Keratinocyte (primary cell): ENCODE measurements at regions not wholly inside any gene's neighbourhood (a gene's known extent, or its start where the extent isn't known, plus 50 kb on each side); places are given as distances from the start of the nearest gene placed in this dataset.

Source experiments
- DNase-seq: peaks from one replicate; pipeline ENCODE4 v3.0.0-alpha.2; 2011; ENCODE audit warnings: low read depth, missing footprints, low spot score
- FAIRE-seq: peaks from 2 replicates; lab custom pipeline; 2011; peaks lifted over from hg19 to GRCh38; lab: Jason Lieb, UNC
- H2AFZ ChIP-seq: 2 replicates; pipeline ENCODE4 v1.6.0; 2012; ENCODE audit warnings: low read length, control low read depth, inconsistent platforms; ENCODE audit not compliant: control insufficient read depth
- H3K27ac ChIP-seq: 2 replicates; pipeline ENCODE4 v1.5.1; 2011; ENCODE audit warnings: low read length; ENCODE audit not compliant: control insufficient read depth, insufficient read depth
- H3K27me3 ChIP-seq: 3 replicates; pipeline ENCODE4 v1.6.0; 2011; ENCODE audit warnings: low read length; ENCODE audit not compliant: control insufficient read depth, insufficient read depth; ENCODE audit errors: extremely low read depth
- H3K36me3 ChIP-seq, 2 experiments: 2 replicates in 1 of 2; 3 replicates in 1 of 2; pipeline ENCODE4 v1.5.1; 2011; ENCODE audit warnings: low read length in 2 of 2, mild to moderate bottlenecking in 1 of 2; ENCODE audit not compliant: control insufficient read depth in 2 of 2, insufficient read depth in 2 of 2; ENCODE audit errors: extremely low read depth in 1 of 2
- H3K4me1 ChIP-seq: 3 replicates; pipeline ENCODE4 v1.5.1; 2011; ENCODE audit warnings: low read length; ENCODE audit not compliant: control insufficient read depth, insufficient read depth; ENCODE audit errors: extremely low read depth
- H3K4me2 ChIP-seq: 3 replicates; pipeline ENCODE4 v1.6.0; 2011; ENCODE audit warnings: low read depth, low read length; ENCODE audit not compliant: control insufficient read depth, insufficient read depth; ENCODE audit errors: extremely low read depth
- H3K4me3 ChIP-seq, 3 experiments: fragments of 200-600 bp in 1 of 3; sonication (generic) in 1 of 3; 2 replicates in 2 of 3; 3 replicates in 1 of 3; pipeline ENCODE4 v1.5.1; 2011 to 2016; ENCODE audit warnings: low read length in 3 of 3, mild to moderate bottlenecking in 3 of 3, control low read depth in 2 of 3, inconsistent platforms in 1 of 3, low read depth in 1 of 3, mixed read lengths in 1 of 3, mixed run types in 1 of 3, moderate library complexity in 1 of 3; ENCODE audit not compliant: control insufficient read depth in 2 of 3, insufficient read depth in 2 of 3; ENCODE audit errors: extremely low read depth in 1 of 3
- H3K79me2 ChIP-seq: 2 replicates; pipeline ENCODE4 v1.6.0; 2012; ENCODE audit warnings: low read length; ENCODE audit not compliant: control insufficient read depth, insufficient read depth
- H3K9ac ChIP-seq: 3 replicates; pipeline ENCODE4 v1.6.0; 2011; ENCODE audit warnings: low read length; ENCODE audit not compliant: control insufficient read depth, insufficient read depth; ENCODE audit errors: extremely low read depth
- H3K9me1 ChIP-seq: 3 replicates; pipeline ENCODE4 v1.6.0; 2011; ENCODE audit warnings: low read length; ENCODE audit not compliant: control insufficient read depth, insufficient read depth; ENCODE audit errors: extremely low read depth
- H3K9me3 ChIP-seq: 2 replicates; pipeline ENCODE4 v1.5.1; 2012; ENCODE audit warnings: low read depth, low read length; ENCODE audit not compliant: control insufficient read depth
- H4K20me1 ChIP-seq: 3 replicates; pipeline ENCODE4 v1.6.0; 2011; ENCODE audit warnings: low read length; ENCODE audit not compliant: control insufficient read depth, insufficient read depth; ENCODE audit errors: extremely low read depth
- EZH2 ChIP-seq: IDR thresholded peaks from one replicate; pipeline ENCODE4 v1.6.1; 2012; ENCODE audit warnings: inconsistent platforms, mild to moderate bottlenecking, low read length, moderate library complexity
- dilution Hi-C: fragments of 300-500 bp; cut with MboI; formaldehyde crosslinking; loops from one replicate; pipeline ENCODE4 v1.7.0; 2020; ENCODE audit warnings: low sequenced_read_pairs; ENCODE audit not compliant: extremely low pct_ligation_motif_present
- TF ChIP-seq, protein P1 (sequence below), 3 experiments: IDR thresholded peaks in 1 of 3; conservative IDR thresholded peaks in 1 of 3; optimal IDR thresholded peaks in 1 of 3; 2 replicates in 2 of 3; 3 replicates in 1 of 3; pipeline versions ENCODE3 to v1.5.1; 2011; ENCODE audit warnings: low read length in 3 of 3, mild to moderate bottlenecking in 3 of 3, moderate library complexity in 2 of 3, control low read depth in 1 of 3, inconsistent platforms in 1 of 3; ENCODE audit not compliant: insufficient read depth in 2 of 3; ENCODE audit errors: extremely low read depth in 1 of 3

DNA sequence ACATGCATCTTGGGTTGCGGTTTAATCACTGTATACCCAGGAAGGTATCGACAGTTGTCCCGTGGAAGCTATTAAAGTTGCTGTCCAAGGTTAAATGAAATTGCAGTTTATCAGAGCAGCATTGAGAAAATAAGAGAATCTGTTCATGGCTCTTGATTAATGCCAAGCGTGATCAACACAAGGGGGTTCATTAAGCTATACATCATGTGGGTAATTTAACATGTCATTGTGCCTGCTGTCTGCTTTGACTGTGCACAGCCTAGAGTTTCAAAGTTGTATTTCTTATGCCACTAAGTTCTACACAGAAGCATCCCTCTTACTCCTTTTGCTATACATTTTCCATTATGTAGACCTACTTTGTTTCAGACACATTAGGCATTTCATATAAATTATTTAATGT lies 74.8 kb upstream of the SP8 start:
- Histone ChIP-seq H3K4me1 (no peaks in the 10 kb centered on the region), H3K9me1 (no peaks in the 10 kb centered on the region), H4K20me1 (no peaks in the 10 kb centered on the region), H3K79me2 (no peaks in the 10 kb centered on the region), H3K27ac (no peak overlapping the region), H3K9ac (no peak overlapping the region), H3K36me3 (no peaks in the 10 kb centered on the region), H3K4me2 (no peak overlapping the region), H3K4me3 (no peak overlapping the region), H3K9me3 (no peaks in the 10 kb centered on the region), H3K27me3 (no peaks in the 10 kb centered on the region), H2AFZ (no peak overlapping the region)
- dilution Hi-C loops: no loop called here
- DNase-seq (no peak), FAIRE-seq (no peak)
- no peak for TF ChIP-seq EZH2
- TF ChIP-seq, protein P1, sequence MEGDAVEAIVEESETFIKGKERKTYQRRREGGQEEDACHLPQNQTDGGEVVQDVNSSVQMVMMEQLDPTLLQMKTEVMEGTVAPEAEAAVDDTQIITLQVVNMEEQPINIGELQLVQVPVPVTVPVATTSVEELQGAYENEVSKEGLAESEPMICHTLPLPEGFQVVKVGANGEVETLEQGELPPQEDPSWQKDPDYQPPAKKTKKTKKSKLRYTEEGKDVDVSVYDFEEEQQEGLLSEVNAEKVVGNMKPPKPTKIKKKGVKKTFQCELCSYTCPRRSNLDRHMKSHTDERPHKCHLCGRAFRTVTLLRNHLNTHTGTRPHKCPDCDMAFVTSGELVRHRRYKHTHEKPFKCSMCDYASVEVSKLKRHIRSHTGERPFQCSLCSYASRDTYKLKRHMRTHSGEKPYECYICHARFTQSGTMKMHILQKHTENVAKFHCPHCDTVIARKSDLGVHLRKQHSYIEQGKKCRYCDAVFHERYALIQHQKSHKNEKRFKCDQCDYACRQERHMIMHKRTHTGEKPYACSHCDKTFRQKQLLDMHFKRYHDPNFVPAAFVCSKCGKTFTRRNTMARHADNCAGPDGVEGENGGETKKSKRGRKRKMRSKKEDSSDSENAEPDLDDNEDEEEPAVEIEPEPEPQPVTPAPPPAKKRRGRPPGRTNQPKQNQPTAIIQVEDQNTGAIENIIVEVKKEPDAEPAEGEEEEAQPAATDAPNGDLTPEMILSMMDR (optimal IDR thresholded peaks at IDR 0.05 in 1 of 3, IDR thresholded peaks at IDR 0.05 in 1 of 3, conservative IDR thresholded peaks at IDR 0.05 in 1 of 3; ENCODE audit: extremely low read depth in 1 of 3, insufficient read depth in 2 of 3, low read length in 3 of 3): no peak

DNA sequence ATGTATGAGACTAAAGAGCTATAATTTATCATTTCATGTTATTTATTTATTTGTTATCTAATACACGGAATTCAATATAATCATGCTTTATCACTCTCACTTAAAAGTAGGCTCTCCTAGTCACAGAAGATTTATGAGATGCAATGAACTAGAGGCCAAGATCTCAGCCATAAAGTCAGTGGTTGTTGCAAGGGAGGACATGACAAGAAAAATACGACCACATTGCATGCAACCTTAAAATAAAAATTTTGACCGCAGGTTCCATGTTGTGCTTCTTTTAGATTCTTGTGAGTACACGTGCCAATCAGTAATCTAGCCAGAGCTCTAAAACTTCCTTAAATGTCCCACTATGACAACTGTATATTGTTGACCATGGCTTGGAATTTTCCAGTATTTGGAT lies 75.9 kb upstream of the SP8 start:
- no peaks in the 10 kb centered on the region for H3K4me1 ChIP-seq
- no peaks in the 10 kb centered on the region for H3K9me3 ChIP-seq
- H3K4me3 ChIP-seq: no peak overlapping the region
- dilution Hi-C loops: no loop called here
- no peaks in the 10 kb centered on the region for H3K27me3 ChIP-seq
- H4K20me1 ChIP-seq: no peaks in the 10 kb centered on the region
- H2AFZ ChIP-seq: no peak overlapping the region
- TF ChIP-seq, protein P1 (optimal IDR thresholded peaks at IDR 0.05 in 1 of 3, IDR thresholded peaks at IDR 0.05 in 1 of 3, conservative IDR thresholded peaks at IDR 0.05 in 1 of 3; ENCODE audit: extremely low read depth in 1 of 3, insufficient read depth in 2 of 3, low read length in 3 of 3): no peak
- no peak for TF ChIP-seq EZH2
- DNase-seq: no peak
- H3K79me2 ChIP-seq: no peaks in the 10 kb centered on the region
- FAIRE-seq: no peak
- H3K27ac ChIP-seq: no peak overlapping the region
- H3K9ac ChIP-seq: no peak overlapping the region
- no peaks in the 10 kb centered on the region for H3K9me1 ChIP-seq
- H3K4me2 ChIP-seq: no peak overlapping the region
- no peaks in the 10 kb centered on the region for H3K36me3 ChIP-seq
